Naive thymus-derived CD8-positive, alpha-beta T cell (primary cell): ENCODE measurements at regions not wholly inside any gene's neighbourhood (a gene's known extent, or its start where the extent isn't known, plus 50 kb on each side); places are given as distances from the start of the nearest gene placed in this dataset.
"Not testable (repeated sequence)": the region's sequence is repeated elsewhere in the genome, so short reads cannot be mapped to it uniquely, and the experiment has no call there.

Source experiments
- ATAC-seq, 2 donors: fragments of 150-1000 bp; cut with Tn5 transposase in 1 of 2; sonication (Bioruptor Pico), chemical (Tn5 transposase) in 1 of 2; 1 replicate in 1 of 2; 2 replicates in 1 of 2; pipeline ENCODE4 v1.10.0; 2021; ENCODE audit warnings: mild to moderate bottlenecking in 2 of 2, moderate library complexity in 2 of 2
- POLR2A ChIA-PET: fragments of 350-600 bp; sonication (Branson Sonifier 250); formaldehyde crosslinking; loops from one replicate; lab custom pipeline; 2021; ENCODE audit warnings: antibody characterized with exemption; lab: Charles Lee
- DNase-seq, 10 donors: peaks; one replicate each; pipeline versions ENCODE4 v3.0.0 to v3.0.0-alpha.2; 2020 to 2022
- H3K27ac Mint-ChIP-seq, 10 donors: one replicate each; pipeline ENCODE4 v1.8.0; 2020 to 2022; ENCODE audit warnings: mild to moderate bottlenecking in 10 of 10, mixed read lengths in 10 of 10, moderate library complexity in 4 of 10, inconsistent platforms in 1 of 10
- H3K27me3 Mint-ChIP-seq, 5 donors: one replicate each; pipeline ENCODE4 v1.8.0; 2021 to 2022; ENCODE audit warnings: mixed read lengths in 5 of 5
- H3K36me3 Mint-ChIP-seq, 3 donors: one replicate each; pipeline ENCODE4 v1.8.0; 2020 to 2022; ENCODE audit warnings: mixed read lengths in 3 of 3, mild to moderate bottlenecking in 2 of 3, inconsistent platforms in 1 of 3
- H3K4me1 Mint-ChIP-seq, 4 donors: one replicate each; pipeline ENCODE4 v1.8.0; 2021 to 2022; ENCODE audit warnings: mixed read lengths in 4 of 4
- H3K4me3 Mint-ChIP-seq, 10 donors: one replicate each; pipeline ENCODE4 v1.8.0; 2020 to 2022; ENCODE audit warnings: mild to moderate bottlenecking in 10 of 10, mixed read lengths in 10 of 10, moderate library complexity in 6 of 10, inconsistent platforms in 1 of 10
- H3K9me3 Mint-ChIP-seq, 9 donors: one replicate each; pipeline ENCODE4 v1.8.0; 2020 to 2022; ENCODE audit warnings: mixed read lengths in 9 of 9, mild to moderate bottlenecking in 3 of 9, inconsistent platforms in 1 of 9, moderate library complexity in 1 of 9

DNA sequence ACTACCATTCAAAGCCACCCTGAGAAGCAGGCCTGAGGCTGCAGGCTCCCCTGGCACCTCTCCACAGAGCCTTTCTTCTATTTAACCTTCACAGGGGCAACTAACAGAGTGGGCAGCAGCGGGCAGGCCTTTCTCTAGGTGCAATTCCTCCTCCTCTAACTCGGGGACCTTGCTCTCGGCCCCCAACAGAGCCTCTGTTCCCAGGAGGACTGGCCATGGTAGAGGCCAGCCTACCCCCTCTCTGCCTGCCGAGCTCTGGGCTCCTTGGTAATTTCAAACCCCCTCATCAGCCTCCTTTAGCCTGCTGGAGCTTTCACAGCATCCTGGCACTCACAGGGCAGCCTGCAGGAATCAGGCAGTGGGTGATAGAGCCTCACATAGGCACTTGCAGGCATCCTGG lies 920.8 kb upstream of the ZNF722 start:
- no peak overlapping the region for H3K4me3 Mint-ChIP-seq
- no peak for ATAC-seq
- H3K36me3 Mint-ChIP-seq = peaks cover 0 to under 1% (median 0%) of the 10 kb centered on the region in 3 donors
- no peaks in the 10 kb centered on the region for H3K27me3 Mint-ChIP-seq
- POLR2A ChIA-PET = no interaction called here
- no peak for DNase-seq
- no peak overlapping the region for H3K27ac Mint-ChIP-seq
- H3K4me1 Mint-ChIP-seq = no peaks in the 10 kb centered on the region
- peaks cover 0 to 72% (median 47%) of the 10 kb centered on the region in 9 donors for H3K9me3 Mint-ChIP-seq

GRCh38 chr7:63080406-63080805 lies 918.2 kb upstream of the ZNF722 start:
- Mint-ChIP-seq H3K36me3 (peaks cover 0 to 14% (median 0%) of the 10 kb centered on the region in 3 donors), H3K27ac (no peak overlapping the region), H3K9me3 (peaks cover 7 to 73% (median 43%) of the 10 kb centered on the region in 9 donors), H3K27me3 (no peaks in the 10 kb centered on the region), H3K4me3 (no peak overlapping the region), H3K4me1 (no peaks in the 10 kb centered on the region)
- no peak for DNase-seq
- POLR2A ChIA-PET = no interaction called here
- no peak for ATAC-seq

DNA sequence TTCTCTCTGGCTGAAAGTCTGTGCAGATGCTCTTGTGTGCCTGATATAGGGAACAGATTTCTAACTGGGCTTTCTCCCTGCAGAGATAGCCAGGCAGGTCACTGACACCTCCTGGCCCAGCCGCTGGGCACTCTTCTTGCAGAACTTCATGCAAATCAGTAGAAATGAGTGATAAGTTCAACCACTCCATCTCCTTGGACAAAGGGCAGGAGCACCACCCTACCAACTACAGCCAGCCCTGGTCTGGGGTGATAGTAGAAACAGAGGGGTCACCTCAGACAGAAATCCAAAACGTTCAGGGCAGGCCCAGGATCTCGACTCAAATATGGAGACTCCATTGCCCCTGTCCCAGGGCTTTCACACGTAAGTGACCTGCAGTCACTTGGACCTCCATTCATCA lies 917.8 kb upstream of the ZNF722 start:
- no peak for ATAC-seq
- Mint-ChIP-seq H3K27ac (no peak overlapping the region), H3K4me3 (no peak overlapping the region), H3K9me3 (peaks cover 11 to 71% (median 40%) of the 10 kb centered on the region in 9 donors), H3K27me3 (no peaks in the 10 kb centered on the region), H3K36me3 (peaks cover 0 to 15% (median 0%) of the 10 kb centered on the region in 3 donors), H3K4me1 (no peaks in the 10 kb centered on the region)
- no peak for DNase-seq
- POLR2A ChIA-PET = no interaction called here

- no peak overlapping the region for H3K4me3 Mint-ChIP-seq
- H3K4me1 Mint-ChIP-seq = no peaks in the 10 kb centered on the region
These were observed 911.0 kb upstream of the ZNF722 start for GRCh38 chr7:63087575-63088190.

DNA sequence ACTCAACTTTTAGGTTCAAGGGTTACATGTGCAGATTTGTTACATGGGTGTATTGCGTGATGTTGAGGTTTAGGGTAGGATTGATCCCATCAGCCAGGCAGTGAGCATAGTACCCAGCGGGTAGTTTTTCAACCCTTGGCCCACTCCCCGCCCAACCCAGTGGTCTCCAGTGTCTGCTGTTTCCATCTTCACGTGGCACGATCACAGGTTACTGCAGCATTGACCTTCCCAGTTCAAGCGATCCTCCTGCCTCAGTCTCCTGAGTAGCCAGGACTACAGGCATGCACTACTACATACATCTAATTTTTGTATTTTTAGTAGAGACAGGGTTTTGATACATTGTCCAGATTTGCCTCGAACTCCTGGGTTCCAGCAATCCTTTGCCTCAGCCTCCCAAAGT lies 905.7 kb upstream of the ZNF722 start:
- POLR2A ChIA-PET = no interaction called here

More at GRCh38 chr7:63087575-63088190, 911.0 kb upstream of the ZNF722 start:
- no peak overlapping the region for H3K27ac Mint-ChIP-seq
- DNase-seq (no peak), ATAC-seq (no peak)
- no peaks in the 10 kb centered on the region for H3K27me3 Mint-ChIP-seq
- POLR2A ChIA-PET = no interaction called here
- H3K36me3 Mint-ChIP-seq = peaks cover 0 to 53% (median 0%) of the 10 kb centered on the region in 3 donors
- peaks cover 36 to 82% (median 53%) of the 10 kb centered on the region in 9 donors for H3K9me3 Mint-ChIP-seq

GRCh38 chr7:63093481-63093880 lies 905.2 kb upstream of the ZNF722 start:
- Mint-ChIP-seq H3K9me3 (peaks cover 14 to 55% (median 28%) of the 10 kb centered on the region in 9 donors), H3K27ac (no peak overlapping the region), H3K36me3 (peaks cover 0 to 25% (median 0%) of the 10 kb centered on the region in 3 donors), H3K27me3 (no peaks in the 10 kb centered on the region), H3K4me1 (no peaks in the 10 kb centered on the region), H3K4me3 (no peak overlapping the region)
- ATAC-seq = no peak
- no peak for DNase-seq
- POLR2A ChIA-PET = no interaction called here

More for the DNA sequence above, 905.7 kb upstream of the ZNF722 start:
- DNase-seq = no peak
- H3K4me1 Mint-ChIP-seq = no peaks in the 10 kb centered on the region
- no peaks in the 10 kb centered on the region for H3K27me3 Mint-ChIP-seq
- ATAC-seq = no peak
- H3K4me3 Mint-ChIP-seq = no peak overlapping the region
- H3K9me3 Mint-ChIP-seq = peaks cover 17 to 57% (median 32%) of the 10 kb centered on the region in 9 donors
- H3K27ac Mint-ChIP-seq = no peak overlapping the region
- H3K36me3 Mint-ChIP-seq = peaks cover 0 to 27% (median 0%) of the 10 kb centered on the region in 3 donors

GRCh38 chr7:63096141-63096540 lies 902.5 kb upstream of the ZNF722 start:
- H3K36me3 Mint-ChIP-seq = peaks cover 0 to 2% (median 0%) of the 10 kb centered on the region in 3 donors
- H3K27me3 Mint-ChIP-seq = no peaks in the 10 kb centered on the region
- no peak overlapping the region for H3K27ac Mint-ChIP-seq
- POLR2A ChIA-PET = no interaction called here
- peaks cover 7 to 52% (median 24%) of the 10 kb centered on the region in 9 donors for H3K9me3 Mint-ChIP-seq
- H3K4me1 Mint-ChIP-seq = no peaks in the 10 kb centered on the region
- H3K4me3 Mint-ChIP-seq = no peak overlapping the region
- ATAC-seq = no peak
- DNase-seq = no peak

- no peaks in the 10 kb centered on the region for H3K27me3 Mint-ChIP-seq
- peaks cover 0 to 10% (median 0%) of the 10 kb centered on the region in 3 donors for H3K36me3 Mint-ChIP-seq
- DNase-seq (no peak), ATAC-seq (no peak)
- no peak overlapping the region for H3K4me3 Mint-ChIP-seq
- H3K4me1 Mint-ChIP-seq = no peaks in the 10 kb centered on the region
- H3K27ac Mint-ChIP-seq = no peak overlapping the region
- peaks cover 0 to 62% (median 28%) of the 10 kb centered on the region in 9 donors for H3K9me3 Mint-ChIP-seq
- POLR2A ChIA-PET = no interaction called here
These were observed 894.0 kb upstream of the ZNF722 start for GRCh38 chr7:63104666-63105065.

- Mint-ChIP-seq H3K36me3 (peaks cover 0 to 14% (median 0%) of the 10 kb centered on the region in 3 donors), H3K27me3 (no peaks in the 10 kb centered on the region), H3K4me1 (no peaks in the 10 kb centered on the region), H3K9me3 (peaks cover 0 to 56% (median 24%) of the 10 kb centered on the region in 9 donors), H3K4me3 (no peak overlapping the region), H3K27ac (no peak overlapping the region)
- POLR2A ChIA-PET = no interaction called here
- no peak for DNase-seq
- ATAC-seq = no peak
These were observed 892.7 kb upstream of the ZNF722 start for GRCh38 chr7:63105978-63106377.

DNA sequence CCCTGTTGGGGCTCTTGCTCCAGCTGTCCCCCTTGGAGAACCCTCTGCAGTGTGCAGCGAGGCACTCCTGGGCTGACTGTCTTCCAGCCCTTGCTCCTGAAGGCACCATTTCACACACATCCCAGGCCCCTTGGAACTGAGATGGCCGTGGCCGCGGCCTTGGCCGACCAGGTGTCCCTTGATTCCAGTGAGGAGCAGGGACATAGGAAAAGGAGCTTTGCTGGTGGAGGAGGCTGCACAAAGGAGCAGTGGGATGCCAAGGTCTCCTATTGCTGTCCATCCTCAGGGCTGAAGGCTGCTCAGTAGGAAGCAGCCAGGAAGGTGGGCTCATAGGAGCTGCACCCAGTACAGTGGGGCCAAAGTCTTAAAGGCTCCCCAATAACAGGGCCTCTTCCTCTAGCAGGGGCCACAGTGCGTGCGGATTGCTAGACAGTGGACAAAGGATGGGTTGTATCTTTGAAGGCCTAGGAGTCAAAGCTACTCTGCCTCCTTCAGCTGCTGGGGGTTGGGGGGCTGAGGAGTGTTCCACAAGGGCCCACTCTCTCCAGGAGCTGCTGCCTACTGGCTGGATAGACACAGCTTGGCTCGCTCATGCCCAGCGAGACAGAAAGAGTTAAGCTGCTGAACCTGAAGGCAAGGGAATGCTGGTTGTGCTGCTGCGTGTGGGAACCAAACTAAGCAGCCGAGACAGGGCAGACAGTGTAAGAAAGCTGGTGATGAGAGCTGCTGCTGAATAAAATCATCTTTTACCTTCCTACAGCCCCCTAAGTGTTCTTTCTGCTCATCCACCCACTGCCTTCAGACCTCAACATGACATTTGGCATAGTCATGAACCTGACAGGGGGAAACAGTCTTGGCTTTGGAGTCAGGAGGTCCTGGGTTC lies 891.9 kb upstream of the ZNF722 start:
- Mint-ChIP-seq H3K36me3 (peaks cover 0 to 9% (median 0%) of the 10 kb centered on the region in 3 donors), H3K27me3 (no peaks in the 10 kb centered on the region), H3K4me1 (no peaks in the 10 kb centered on the region), H3K27ac (no peak overlapping the region), H3K4me3 (no peak overlapping the region), H3K9me3 (peaks cover 0 to 52% (median 20%) of the 10 kb centered on the region in 9 donors)
- no peak for ATAC-seq
- no peak for DNase-seq
- POLR2A ChIA-PET = no interaction called here

DNA sequence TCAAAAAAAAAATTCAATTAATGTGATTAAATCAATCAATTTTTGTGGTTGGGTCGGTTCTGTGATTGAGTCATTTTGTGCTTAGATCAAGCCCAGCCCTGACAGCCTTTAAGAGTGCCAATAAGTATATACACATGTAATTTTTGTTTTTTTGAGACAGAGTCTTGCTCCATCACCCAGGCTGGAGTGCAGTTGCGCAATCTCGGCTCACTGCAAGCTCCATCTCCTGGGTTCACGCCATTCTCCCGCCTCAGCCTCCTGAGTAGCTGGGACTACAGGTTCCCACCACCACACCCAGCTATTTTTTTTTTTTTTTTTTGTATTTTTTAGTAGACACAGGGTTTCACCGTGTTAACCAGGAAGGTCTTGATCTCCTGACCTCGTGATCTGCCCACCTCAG lies 887.1 kb upstream of the ZNF722 start:
- H3K4me3 Mint-ChIP-seq, H3K4me1 Mint-ChIP-seq, H3K36me3 Mint-ChIP-seq, H3K27ac Mint-ChIP-seq, POLR2A ChIA-PET, DNase-seq, ATAC-seq, H3K27me3 Mint-ChIP-seq: not testable (repeated sequence)
- peaks cover 0 to 44% (median 18%) of the 10 kb centered on the region in 9 donors for H3K9me3 Mint-ChIP-seq

- Mint-ChIP-seq H3K27ac (no peak overlapping the region), H3K27me3 (no peaks in the 10 kb centered on the region), H3K4me1 (no peaks in the 10 kb centered on the region), H3K9me3 (peaks cover 0 to 45% (median 17%) of the 10 kb centered on the region in 9 donors), H3K36me3 (peaks cover 0 to 13% (median 0%) of the 10 kb centered on the region in 3 donors), H3K4me3 (no peak overlapping the region)
- DNase-seq (no peak), ATAC-seq (no peak)
- POLR2A ChIA-PET = interaction anchor here (0.6 kb wide), 1 partner anchor 1602 kb away, joined by 4 read pairs; no protein-coding TSS in a partner anchor
These were observed 885.6 kb upstream of the ZNF722 start for GRCh38 chr7:63112764-63113712.
